ENCODE measurements at regions not wholly inside any gene's neighbourhood (a gene's known extent, or its start where the extent isn't known, plus 50 kb on each side); places are given as distances from the start of the nearest gene placed in this dataset.
"Not testable (repeated sequence)": the region's sequence is repeated elsewhere in the genome, so short reads cannot be mapped to it uniquely, and the experiment has no call there.

GRCh38 chr18:55688030-55688429 is 100.0 kb upstream of the TCF4 start:
- DNase-seq, result no peak

GRCh38 chr18:55687106-55687505 is 99.1 kb upstream of the TCF4 start:
- no peak for DNase-seq

GRCh38 chr18:55685638-55686037 is 97.6 kb upstream of the TCF4 start:
- DNase-seq, result no peak

- DNase-seq, result no peak
These were observed 84.8 kb upstream of the TCF4 start for GRCh38 chr18:55672574-55673361.

GRCh38 chr18:55665506-55665905 is 77.5 kb upstream of the TCF4 start:
- DNase-seq, result no peak

GRCh38 chr18:55664758-55665400 is 76.9 kb upstream of the TCF4 start:
- not testable (repeated sequence) for DNase-seq

GRCh38 chr18:55663891-55664290 is 75.9 kb upstream of the TCF4 start:
- DNase-seq, result no peak

GRCh38 chr18:55658598-55658997 is 70.6 kb upstream of the TCF4 start:
- DNase-seq, result no peak

- no peak for DNase-seq
These were observed 69.8 kb upstream of the TCF4 start for GRCh38 chr18:55657572-55658331.

- no peak for DNase-seq
These were observed 67.0 kb upstream of the TCF4 start for GRCh38 chr18:55654986-55655385.

GRCh38 chr18:55651236-55651635 is 63.2 kb upstream of the TCF4 start:
- no peak for DNase-seq

GRCh38 chr18:55650363-55650870 is 62.4 kb upstream of the TCF4 start:
- no peak for DNase-seq

- DNase-seq, result no peak
These were observed 59.3 kb upstream of the TCF4 start for GRCh38 chr18:55647331-55647730.

- DNase-seq, result no peak
These were observed 54.2 kb upstream of the TCF4 start for GRCh38 chr18:55642191-55642590.

GRCh38 chr18:55641486-55641885 is 53.5 kb upstream of the TCF4 start:
- no peak for DNase-seq
